ENCODE measurements at regions not wholly inside any gene's neighbourhood (a gene's known extent, or its start where the extent isn't known, plus 50 kb on each side); places are given as distances from the start of the nearest gene placed in this dataset.

DNA sequence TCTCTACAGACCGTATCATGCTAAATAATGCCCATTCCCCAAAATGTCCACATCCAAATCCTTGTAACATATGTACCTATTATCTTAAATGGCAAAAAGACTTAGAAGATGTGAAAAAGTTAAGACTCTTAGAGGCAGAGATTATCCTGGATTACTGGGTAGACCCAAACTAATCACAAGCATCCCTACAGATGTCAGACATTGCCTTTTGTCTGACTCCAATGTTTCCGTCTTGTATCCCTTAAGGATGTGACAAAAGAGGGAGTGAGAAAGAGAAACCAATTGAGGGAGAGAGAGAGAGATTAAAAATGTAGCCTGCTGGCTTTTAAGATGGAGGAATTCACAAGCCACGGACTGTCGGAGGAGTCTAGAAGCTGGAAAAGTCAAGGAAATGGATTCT is 401.9 kb upstream of the FSTL5 start:
- TF ChIP-seq POLR2AphosphoS5 (IDR thresholded peaks at IDR 0.05; ENCODE audit: borderline replicate concordance, low read depth, low read length) (no peak), FOXP2 (optimal IDR thresholded peaks at IDR 0.05; ENCODE audit: control extremely low read depth, extremely low read length, insufficient read depth) (no peak)

Data from SK-N-MC (cell line).